D721Med (cell line): ENCODE measurements at regions not wholly inside any gene's neighbourhood (a gene's known extent, or its start where the extent isn't known, plus 50 kb on each side); places are given as distances from the start of the nearest gene placed in this dataset.

ENCODE experiments used
- DNase-seq: peaks from one replicate; pipeline ENCODE4 v3.0.0; 2011; ENCODE audit warnings: low spot score; ENCODE audit not compliant: insufficient read length
- FAIRE-seq: peaks from 2 replicates; lab custom pipeline; 2011; peaks lifted over from hg19 to GRCh38; lab: Jason Lieb, UNC
- CTCF ChIP-seq: IDR thresholded peaks from 2 replicates; pipeline ENCODE4 v1.5.1; 2012; ENCODE audit warnings: mild to moderate bottlenecking, control low read depth; ENCODE audit not compliant: insufficient read depth; ENCODE audit errors: missing control alignments

DNA sequence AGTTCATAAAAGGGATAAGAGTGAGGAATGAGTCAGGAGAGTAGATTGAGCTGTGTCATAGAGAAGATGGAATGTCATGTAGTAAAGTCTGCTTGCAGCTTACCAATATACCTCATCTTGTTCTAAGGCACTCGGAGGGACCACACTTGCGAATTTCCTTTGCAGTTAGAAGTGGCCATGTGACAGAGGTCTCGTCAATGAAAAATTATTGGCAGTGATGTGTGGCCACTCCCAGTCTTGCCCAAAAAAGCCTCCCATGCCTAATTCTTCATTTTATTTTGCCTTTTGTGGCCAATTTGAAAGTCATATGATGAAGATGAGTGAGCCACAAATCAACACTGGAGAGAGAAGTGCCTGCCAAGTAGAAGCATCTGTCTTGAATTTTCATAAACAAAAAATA, 465.6 kb upstream of the ZNF385D start:
- FAIRE-seq, result no peak
- DNase-seq, result no peak
- TF ChIP-seq CTCF, result no peak

- TF ChIP-seq CTCF, result no peak
- DNase-seq (no peak), FAIRE-seq (no peak)
Measured at GRCh38 chr3:22225161-22225560, 474.2 kb upstream of the ZNF385D start.

GRCh38 chr3:22228705-22229104, 477.7 kb upstream of the ZNF385D start:
- TF ChIP-seq CTCF, result no peak
- DNase-seq (no peak), FAIRE-seq (no peak)

DNA sequence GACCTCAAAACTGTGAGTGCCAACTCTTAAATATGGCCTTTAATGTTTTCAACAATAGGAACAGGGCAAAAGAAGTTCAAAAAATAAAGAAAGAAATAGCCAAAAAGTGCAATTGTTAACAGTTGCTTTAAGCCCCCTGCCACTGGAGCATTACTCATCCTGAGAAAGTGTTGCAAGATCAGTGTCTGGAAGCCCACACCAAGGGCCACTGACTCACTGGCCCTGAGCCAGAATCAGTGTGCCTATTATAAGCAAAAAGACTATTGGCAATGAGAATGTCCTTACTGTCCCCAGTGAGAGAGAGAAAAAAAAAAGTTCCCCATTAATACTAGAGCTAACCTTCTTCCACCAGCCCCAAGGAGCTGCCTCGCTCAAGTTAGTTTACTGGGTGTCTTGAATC, 480.1 kb upstream of the ZNF385D start:
- no peak for TF ChIP-seq CTCF
- FAIRE-seq (no peak), DNase-seq (no peak)

DNA sequence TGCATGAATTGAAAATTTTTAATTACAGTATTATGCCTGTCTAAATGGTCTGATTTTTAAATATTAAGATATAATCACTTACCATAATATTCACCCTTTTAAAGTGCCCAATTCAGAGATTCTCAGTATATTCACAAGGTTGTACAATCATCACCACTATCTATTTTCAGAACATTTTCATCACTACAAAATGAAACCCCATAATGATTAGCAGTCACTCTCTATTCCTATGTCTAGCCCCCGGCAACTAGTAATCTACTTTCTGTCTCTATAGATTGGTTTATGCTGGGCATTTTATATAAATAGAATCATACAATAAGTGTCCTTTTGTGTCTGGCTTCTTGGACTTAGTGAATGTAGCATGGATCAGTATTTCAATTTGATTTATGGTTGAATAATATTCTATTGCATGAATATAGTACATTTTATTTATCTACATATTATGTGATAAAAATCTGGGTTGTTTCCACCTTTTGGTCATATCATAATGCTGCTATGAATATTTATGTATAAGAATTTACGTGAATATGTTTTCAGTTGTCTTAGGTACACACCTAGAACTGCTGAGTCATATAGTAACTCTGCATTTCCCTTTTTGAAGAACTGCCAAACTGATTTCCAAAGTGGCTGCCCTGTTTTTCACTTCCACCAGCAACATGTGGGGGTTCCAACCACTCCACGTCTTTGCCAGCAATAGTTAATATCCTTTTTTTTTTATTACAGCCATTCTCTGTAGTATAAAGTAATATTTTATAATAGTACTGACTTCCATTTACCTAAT, 485.7 kb upstream of the ZNF385D start:
- no peak for DNase-seq
- no peak for TF ChIP-seq CTCF
- FAIRE-seq, result no peak

DNA sequence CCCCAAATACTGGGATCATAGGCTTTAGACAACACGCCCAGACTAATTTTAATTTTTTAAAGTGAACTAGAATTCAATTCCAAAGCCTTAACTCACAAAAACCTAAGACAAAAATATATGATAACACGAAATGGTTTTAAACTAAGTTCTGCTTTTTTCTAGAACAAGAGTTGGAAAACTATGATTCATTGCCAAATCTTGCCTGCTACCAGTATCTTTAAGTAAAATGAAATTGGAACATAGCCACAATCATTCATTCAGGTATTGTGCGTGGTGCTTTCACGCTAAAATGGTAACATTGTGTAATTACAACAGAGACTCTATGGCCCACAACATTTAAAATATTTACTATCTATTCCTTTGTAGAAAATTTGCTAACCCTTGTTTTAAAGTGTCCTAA, 488.0 kb upstream of the ZNF385D start:
- no peak for DNase-seq
- TF ChIP-seq CTCF, result no peak
- no peak for FAIRE-seq

DNA sequence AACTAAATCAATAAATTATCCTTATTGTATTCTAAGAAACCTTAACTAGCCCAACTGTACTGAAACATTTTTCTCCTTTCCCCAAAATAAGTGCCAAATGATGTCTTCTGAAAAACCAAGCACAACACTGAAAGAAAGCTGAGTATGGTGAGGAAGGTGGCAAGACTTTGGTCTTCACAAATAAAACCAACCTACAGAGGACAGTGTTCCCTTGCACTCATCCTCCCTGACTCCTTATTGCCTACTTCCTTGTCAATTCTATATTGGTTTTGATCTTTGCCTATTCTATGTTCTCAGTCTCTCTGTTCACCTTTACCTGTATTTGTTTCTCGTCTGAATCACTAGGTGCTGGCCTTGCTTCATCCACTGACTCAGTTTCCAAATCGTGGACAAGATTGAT, 490.1 kb upstream of the ZNF385D start:
- no peak for FAIRE-seq
- no peak for DNase-seq
- no peak for TF ChIP-seq CTCF
